GM10847 (cell line): ENCODE measurements at regions not wholly inside any gene's neighbourhood (a gene's known extent, or its start where the extent isn't known, plus 50 kb on each side); places are given as distances from the start of the nearest gene placed in this dataset.

Experiments used
- POLR2A ChIP-seq: IDR thresholded peaks from 2 replicates; pipeline ENCODE4 v1.6.1; 2011; ENCODE audit not compliant: insufficient read length; ENCODE audit errors: extremely low read depth

DNA sequence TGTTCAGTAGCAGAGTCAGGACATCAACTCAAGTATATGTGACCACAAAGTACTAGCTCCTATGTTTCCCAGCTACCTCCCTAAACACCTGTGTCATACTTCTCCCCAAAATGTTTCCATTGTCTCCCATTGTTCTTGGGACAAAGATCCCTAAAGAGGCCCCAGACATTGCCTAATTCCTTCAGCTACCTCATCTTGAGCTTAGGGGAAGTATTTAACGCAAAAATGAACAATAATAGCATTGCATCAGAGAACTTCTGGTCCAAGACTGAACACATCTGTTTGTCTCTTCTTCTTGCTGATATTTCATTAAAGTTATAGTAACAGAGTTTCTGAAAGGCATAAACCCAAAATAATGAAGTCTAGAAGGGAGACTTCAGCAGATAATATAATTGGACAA is 430.8 kb downstream of the MTRR start:
- no peak for TF ChIP-seq POLR2A

GRCh38 chr5:8304341-8304740 is 435.4 kb downstream of the MTRR start:
- no peak for TF ChIP-seq POLR2A

GRCh38 chr5:8306288-8306896 is 437.4 kb downstream of the MTRR start:
- TF ChIP-seq POLR2A = no peak

DNA sequence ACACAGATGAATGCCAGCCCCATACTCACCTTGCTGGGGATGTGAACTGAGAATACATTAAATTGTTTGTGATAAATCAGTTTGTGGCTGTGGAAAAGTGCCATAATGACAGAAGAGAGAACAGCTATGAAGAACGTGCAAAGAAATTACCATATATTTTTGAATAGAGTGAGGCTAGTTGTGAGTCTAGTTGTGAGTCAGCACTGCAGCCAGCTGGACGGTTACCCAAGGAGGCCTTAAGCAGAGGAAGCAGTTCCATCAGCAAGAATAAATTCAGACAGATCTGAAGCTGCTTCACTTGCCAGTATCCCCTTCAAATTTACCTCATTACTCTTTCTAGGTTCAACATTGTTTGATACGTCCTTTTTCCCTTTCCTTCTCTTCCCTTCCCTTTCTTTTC is 446.0 kb downstream of the MTRR start:
- TF ChIP-seq POLR2A = no peak

- no peak for TF ChIP-seq POLR2A
These were observed 447.8 kb downstream of the MTRR start for GRCh38 chr5:8316608-8317280.

DNA sequence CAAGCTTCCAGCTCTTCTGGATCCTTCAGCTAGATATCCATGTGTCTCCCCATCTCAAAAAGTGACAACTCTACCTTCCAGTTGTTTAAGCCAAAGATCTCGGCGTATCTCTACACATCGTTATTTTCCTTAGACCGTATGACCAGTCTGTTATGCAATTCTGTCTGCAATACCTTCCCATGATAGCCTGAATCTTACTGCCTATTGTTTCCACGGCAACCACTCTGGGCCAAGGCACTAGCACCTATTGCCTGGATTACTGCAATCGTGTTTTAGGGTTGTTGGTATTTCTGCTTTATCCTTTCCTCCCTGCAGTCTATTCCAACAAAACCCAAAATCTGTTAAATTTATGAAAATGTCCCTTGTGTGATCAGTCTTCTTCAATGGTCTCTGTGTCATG is 448.4 kb downstream of the MTRR start:
- TF ChIP-seq POLR2A = no peak

GRCh38 chr5:8320244-8320643 is 451.3 kb downstream of the MTRR start:
- TF ChIP-seq POLR2A = no peak

- no peak for TF ChIP-seq POLR2A
These were observed 452.3 kb downstream of the MTRR start for GRCh38 chr5:8321272-8321671.

- no peak for TF ChIP-seq POLR2A
These were observed 453.5 kb downstream of the MTRR start for GRCh38 chr5:8322484-8322883.

GRCh38 chr5:8327016-8327415 is 458.1 kb downstream of the MTRR start:
- no peak for TF ChIP-seq POLR2A

DNA sequence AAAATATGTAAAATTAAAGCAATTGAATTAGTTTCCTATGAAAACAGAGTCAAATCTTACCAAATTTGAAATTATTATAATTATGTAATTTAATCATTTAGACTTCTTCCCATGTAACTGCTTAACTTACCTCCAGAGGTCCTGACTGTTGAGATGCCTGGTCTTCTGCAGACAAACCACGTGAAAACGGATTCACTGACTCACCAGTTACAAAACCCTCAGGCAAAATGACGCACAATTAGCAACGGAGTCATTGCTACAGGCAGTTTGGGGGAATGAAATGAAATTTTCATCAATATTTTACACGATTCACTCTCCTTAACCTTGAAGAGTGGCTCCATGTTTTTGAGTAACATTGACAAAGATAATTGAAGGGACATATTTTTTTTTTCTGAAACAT is 460.8 kb downstream of the MTRR start:
- no peak for TF ChIP-seq POLR2A

GRCh38 chr5:8332666-8333445 is 463.9 kb downstream of the MTRR start:
- TF ChIP-seq POLR2A = no peak

GRCh38 chr5:8333485-8333884 is 464.5 kb downstream of the MTRR start:
- TF ChIP-seq POLR2A = no peak

- TF ChIP-seq POLR2A = no peak
These were observed 465.0 kb downstream of the MTRR start for GRCh38 chr5:8333977-8334376.

DNA sequence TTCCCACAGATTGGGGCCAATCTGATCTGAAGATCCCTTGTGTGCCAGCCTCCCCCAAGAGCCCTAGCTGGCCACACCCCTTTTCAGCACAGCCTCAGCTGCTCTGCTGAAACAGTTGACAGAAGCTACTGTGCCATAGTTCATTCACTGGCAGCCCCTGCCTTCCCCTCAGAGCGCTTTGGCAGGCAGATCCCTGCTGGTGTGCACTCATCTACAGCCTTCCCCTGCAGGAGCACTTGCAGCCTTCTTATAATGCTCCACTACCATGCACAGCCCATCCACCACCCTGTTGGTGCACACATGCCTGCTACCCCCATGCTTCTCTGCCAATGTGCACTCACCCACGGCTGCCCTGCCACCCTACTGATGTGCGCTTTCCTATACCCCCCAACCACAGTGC is 471.3 kb downstream of the MTRR start:
- TF ChIP-seq POLR2A = no peak

DNA sequence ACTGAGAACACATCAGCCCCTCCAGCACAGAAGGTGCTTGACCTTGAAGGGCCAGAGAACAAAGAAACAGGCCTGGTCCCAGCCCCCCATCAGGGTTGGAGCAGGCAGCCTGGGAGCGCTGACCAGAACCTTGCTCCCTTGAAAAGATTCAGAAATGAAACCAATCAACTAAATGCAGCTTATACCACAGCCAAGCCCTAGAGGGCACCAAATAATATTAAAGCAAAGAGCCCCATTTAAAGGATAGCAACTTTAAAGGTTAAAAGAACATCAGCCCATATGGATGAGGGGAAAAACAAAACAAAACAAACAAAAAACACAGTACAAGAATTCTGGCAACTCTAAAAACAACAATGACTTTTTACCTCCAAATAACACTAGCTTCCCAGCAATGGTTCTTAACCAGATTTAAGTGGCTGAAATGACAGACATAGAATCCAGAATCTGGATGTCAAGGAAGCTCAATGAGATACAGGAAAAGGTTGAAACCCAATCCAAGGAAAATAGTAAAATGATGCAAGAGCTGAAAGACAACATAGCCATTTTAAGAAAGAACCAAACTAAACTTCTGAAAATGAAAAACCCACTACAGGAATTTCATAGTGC is 471.9 kb downstream of the MTRR start:
- no peak for TF ChIP-seq POLR2A
